RWPE2 (cell line): ENCODE measurements at regions not wholly inside any gene's neighbourhood (a gene's known extent, or its start where the extent isn't known, plus 50 kb on each side); places are given as distances from the start of the nearest gene placed in this dataset.

Source experiments
- ATAC-seq: fragments of 200-7000 bp; cut with Tn5 transposase; 3 replicates; pipeline ENCODE4 v1.9.1; 2021; ENCODE audit warnings: low read depth
- DNase-seq: peaks from one replicate; pipeline ENCODE4 v3.0.0-alpha.2; 2020; ENCODE audit warnings: low spot score
- H3K27ac ChIP-seq: fragments of 450-650 bp; 2 replicates; pipeline ENCODE4 v1.5.1; 2017; ENCODE audit warnings: mild to moderate bottlenecking; ENCODE audit not compliant: poor library complexity, severe bottlenecking
- H3K27me3 ChIP-seq: fragments of 250-450 bp; sonication (Bioruptor Pico); 2 replicates; pipeline ENCODE4 v1.5.1; 2021; ENCODE audit warnings: mild to moderate bottlenecking, moderate library complexity; ENCODE audit not compliant: insufficient read depth, poor library complexity, severe bottlenecking
- H3K36me3 ChIP-seq: fragments of 250-450 bp; sonication (Bioruptor Pico); 2 replicates; pipeline ENCODE4 v1.5.1; 2020; ENCODE audit warnings: low read depth, mild to moderate bottlenecking, moderate library complexity
- H3K4me1 ChIP-seq: fragments of 250-450 bp; sonication (Bioruptor Pico); 2 replicates; pipeline ENCODE4 v1.5.1; 2021; ENCODE audit warnings: mild to moderate bottlenecking, moderate library complexity; ENCODE audit not compliant: insufficient read depth, poor library complexity, severe bottlenecking
- H3K4me3 ChIP-seq: fragments of 250-450 bp; sonication (Bioruptor Pico); 2 replicates; pipeline ENCODE4 v1.5.1; 2021; ENCODE audit warnings: mild to moderate bottlenecking, moderate library complexity; ENCODE audit not compliant: severe bottlenecking
- H3K9me3 ChIP-seq: fragments of 250-450 bp; sonication (Bioruptor Pico); 2 replicates; pipeline ENCODE4 v1.5.1; 2021; ENCODE audit warnings: mild to moderate bottlenecking, moderate library complexity; ENCODE audit not compliant: severe bottlenecking
- CTCF ChIP-seq: fragments of 450-650 bp; IDR thresholded peaks from one replicate; pipeline ENCODE4 v1.5.1; 2017; ENCODE audit warnings: mild to moderate bottlenecking, moderate library complexity; ENCODE audit not compliant: poor library complexity, severe bottlenecking

- Histone ChIP-seq H3K27ac (no peak overlapping the region), H3K4me3 (no peak overlapping the region), H3K36me3 (no peaks in the 10 kb centered on the region), H3K9me3 (peaks cover 2% of the 10 kb centered on the region), H3K4me1 (no peaks in the 10 kb centered on the region), H3K27me3 (no peaks in the 10 kb centered on the region)
- ATAC-seq (no peak), DNase-seq (no peak)
- TF ChIP-seq CTCF = no peak
These were observed 373.6 kb upstream of the SGCD start for GRCh38 chr5:155953335-155953734.

GRCh38 chr5:155954701-155955445, 372.1 kb upstream of the SGCD start:
- H3K4me1 ChIP-seq = no peaks in the 10 kb centered on the region
- DNase-seq (no peak), ATAC-seq (no peak)
- no peaks in the 10 kb centered on the region for H3K36me3 ChIP-seq
- H3K4me3 ChIP-seq = no peak overlapping the region
- H3K27me3 ChIP-seq = no peaks in the 10 kb centered on the region
- no peak for TF ChIP-seq CTCF
- H3K9me3 ChIP-seq = peaks cover 2% of the 10 kb centered on the region
- no peak overlapping the region for H3K27ac ChIP-seq

- ATAC-seq (no peak), DNase-seq (no peak)
- no peaks in the 10 kb centered on the region for H3K27me3 ChIP-seq
- H3K4me3 ChIP-seq = no peak overlapping the region
- no peak overlapping the region for H3K27ac ChIP-seq
- no peaks in the 10 kb centered on the region for H3K36me3 ChIP-seq
- no peak for TF ChIP-seq CTCF
- H3K9me3 ChIP-seq = peaks cover 2% of the 10 kb centered on the region
- H3K4me1 ChIP-seq = no peaks in the 10 kb centered on the region
These were observed 369.1 kb upstream of the SGCD start for GRCh38 chr5:155957884-155958283.

- TF ChIP-seq CTCF = no peak
- no peaks in the 10 kb centered on the region for H3K4me1 ChIP-seq
- H3K9me3 ChIP-seq = peaks cover 2% of the 10 kb centered on the region
- H3K36me3 ChIP-seq = no peaks in the 10 kb centered on the region
- no peak overlapping the region for H3K27ac ChIP-seq
- DNase-seq (no peak), ATAC-seq (no peak)
- H3K27me3 ChIP-seq = no peaks in the 10 kb centered on the region
- no peak overlapping the region for H3K4me3 ChIP-seq
These were observed 367.9 kb upstream of the SGCD start for GRCh38 chr5:155959082-155959481.

- Histone ChIP-seq H3K9me3 (no peaks in the 10 kb centered on the region), H3K27me3 (no peaks in the 10 kb centered on the region), H3K4me3 (no peak overlapping the region), H3K27ac (no peak overlapping the region), H3K4me1 (no peaks in the 10 kb centered on the region), H3K36me3 (no peaks in the 10 kb centered on the region)
- ATAC-seq = no peak
- TF ChIP-seq CTCF = no peak
- DNase-seq = no peak
These were observed 366.8 kb upstream of the SGCD start for GRCh38 chr5:155960177-155960576.
